Dermis blood vessel endothelial cell (primary cell): ENCODE measurements at regions not wholly inside any gene's neighbourhood (a gene's known extent, or its start where the extent isn't known, plus 50 kb on each side); places are given as distances from the start of the nearest gene placed in this dataset.

Experiments used
- DNase-seq: peaks from one replicate; pipeline ENCODE4 v3.0.0; 2010

- DNase-seq: no peak
These were observed 204.2 kb upstream of the FOXF1 start for GRCh38 chr16:86306011-86306644.

- DNase-seq: no peak
These were observed 203.4 kb upstream of the FOXF1 start for GRCh38 chr16:86306811-86307513.

- DNase-seq: no peak
These were observed 202.8 kb upstream of the FOXF1 start for GRCh38 chr16:86307514-86307903.

GRCh38 chr16:86308514-86308913 lies 201.8 kb upstream of the FOXF1 start:
- no peak for DNase-seq

GRCh38 chr16:86313631-86314030 lies 196.7 kb upstream of the FOXF1 start:
- no peak for DNase-seq

- DNase-seq: no peak
These were observed 195.8 kb upstream of the FOXF1 start for GRCh38 chr16:86314402-86315025.

GRCh38 chr16:86316967-86317812 lies 193.1 kb upstream of the FOXF1 start:
- no peak for DNase-seq

GRCh38 chr16:86317813-86318650 lies 192.3 kb upstream of the FOXF1 start:
- DNase-seq: no peak

GRCh38 chr16:86319585-86320236 lies 190.6 kb upstream of the FOXF1 start:
- DNase-seq: no peak

- DNase-seq: no peak
These were observed 190.1 kb upstream of the FOXF1 start for GRCh38 chr16:86320237-86320595.

GRCh38 chr16:86321491-86321890 lies 188.8 kb upstream of the FOXF1 start:
- DNase-seq: no peak

GRCh38 chr16:86322283-86322682 lies 188.0 kb upstream of the FOXF1 start:
- DNase-seq: no peak

GRCh38 chr16:86322806-86323205 lies 187.5 kb upstream of the FOXF1 start:
- no peak for DNase-seq

- no peak for DNase-seq
These were observed 186.0 kb upstream of the FOXF1 start for GRCh38 chr16:86324320-86324719.

- no peak for DNase-seq
These were observed 185.0 kb upstream of the FOXF1 start for GRCh38 chr16:86325360-86325759.

GRCh38 chr16:86325895-86326294 lies 184.4 kb upstream of the FOXF1 start:
- no peak for DNase-seq

- DNase-seq: no peak
These were observed 183.0 kb upstream of the FOXF1 start for GRCh38 chr16:86327321-86327720.

- DNase-seq: no peak
These were observed 179.4 kb upstream of the FOXF1 start for GRCh38 chr16:86330906-86331305.

- DNase-seq: no peak
These were observed 176.2 kb upstream of the FOXF1 start for GRCh38 chr16:86334079-86334635.

GRCh38 chr16:86335266-86336172 lies 174.8 kb upstream of the FOXF1 start:
- no peak for DNase-seq
